ENCODE measurements at regions not wholly inside any gene's neighbourhood (a gene's known extent, or its start where the extent isn't known, plus 50 kb on each side); places are given as distances from the start of the nearest gene placed in this dataset.
"Not testable (repeated sequence)": the region's sequence is repeated elsewhere in the genome, so short reads cannot be mapped to it uniquely, and the experiment has no call there.

- DNase-seq (ENCODE audit: low spot score) = not testable (repeated sequence)
These were observed 55.3 kb downstream of the BBS10 start for GRCh38 chr12:76292891-76293290.

- DNase-seq (ENCODE audit: low spot score) = not testable (repeated sequence)
These were observed 55.9 kb downstream of the BBS10 start for GRCh38 chr12:76292305-76292704.

- DNase-seq (ENCODE audit: low spot score) = no peak
These were observed 57.0 kb downstream of the BBS10 start for GRCh38 chr12:76290963-76291859.

- DNase-seq (ENCODE audit: low spot score) = peak; percentile 40
These were observed 60.0 kb downstream of the BBS10 start for GRCh38 chr12:76288218-76288617.

DNA sequence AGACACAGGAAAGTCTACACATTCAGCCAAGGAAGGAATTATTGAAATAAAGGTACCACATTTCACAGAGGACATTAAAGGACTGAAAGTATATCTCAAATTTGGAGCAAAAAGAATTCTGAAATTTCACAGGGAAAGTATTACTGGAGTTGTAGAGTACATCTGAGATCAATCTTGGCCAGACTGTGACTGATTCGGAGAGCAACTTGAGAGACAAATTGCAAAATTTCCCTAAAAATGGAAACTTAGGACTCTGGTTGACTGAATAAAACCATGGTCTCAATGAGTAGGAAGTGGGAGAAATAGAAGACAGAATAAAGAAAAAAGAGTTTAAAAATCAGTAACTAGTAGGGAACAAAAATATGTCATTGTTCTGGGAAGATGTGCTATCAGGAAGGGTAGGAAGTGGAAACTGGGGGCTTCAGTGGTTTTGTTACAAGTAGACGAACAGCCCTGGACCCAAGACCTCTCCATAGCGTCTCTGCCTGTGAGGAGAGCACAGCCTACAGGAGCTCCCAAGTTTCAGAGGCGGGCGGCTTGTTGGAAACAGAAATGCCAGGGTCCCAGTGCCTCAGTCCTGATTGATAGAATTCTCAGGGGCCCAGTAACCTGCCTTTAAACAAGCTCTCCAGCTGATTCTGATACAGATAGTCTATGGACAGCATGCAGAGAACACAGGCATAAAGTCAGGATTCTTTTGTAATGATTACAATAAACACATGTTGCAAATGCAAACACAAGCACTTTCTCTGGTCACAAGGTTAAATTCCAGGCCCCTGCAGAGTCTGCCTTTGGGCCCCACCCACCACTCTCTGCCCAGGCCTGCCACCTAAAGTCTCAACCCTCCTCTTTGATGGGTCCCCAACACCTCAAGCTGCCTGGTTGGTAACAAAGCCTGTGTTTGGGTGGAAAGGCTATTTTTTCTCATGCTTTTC, 63.1 kb downstream of the BBS10 start:
- DNase-seq (ENCODE audit: low spot score) = no peak

DNA sequence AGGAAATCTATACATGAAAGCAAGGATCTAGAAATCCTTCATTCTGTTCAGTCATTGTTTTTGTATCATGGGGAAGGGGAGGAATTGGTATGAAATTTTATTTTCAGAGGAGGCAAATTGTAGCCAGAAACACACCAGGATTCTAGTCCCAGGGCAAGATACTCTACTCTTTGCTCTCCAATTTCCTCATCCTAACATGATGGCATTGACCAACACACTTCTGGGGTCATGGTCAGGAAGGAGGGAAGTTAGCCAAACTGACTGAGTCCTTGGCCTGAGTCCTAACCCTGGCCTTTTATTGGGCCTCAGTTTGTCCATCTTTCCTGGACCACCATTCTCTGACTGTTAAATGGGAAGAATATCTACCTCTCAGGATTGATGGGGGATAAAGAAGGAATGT, 65.5 kb downstream of the BBS10 start:
- DNase-seq (ENCODE audit: low spot score) = no peak

DNA sequence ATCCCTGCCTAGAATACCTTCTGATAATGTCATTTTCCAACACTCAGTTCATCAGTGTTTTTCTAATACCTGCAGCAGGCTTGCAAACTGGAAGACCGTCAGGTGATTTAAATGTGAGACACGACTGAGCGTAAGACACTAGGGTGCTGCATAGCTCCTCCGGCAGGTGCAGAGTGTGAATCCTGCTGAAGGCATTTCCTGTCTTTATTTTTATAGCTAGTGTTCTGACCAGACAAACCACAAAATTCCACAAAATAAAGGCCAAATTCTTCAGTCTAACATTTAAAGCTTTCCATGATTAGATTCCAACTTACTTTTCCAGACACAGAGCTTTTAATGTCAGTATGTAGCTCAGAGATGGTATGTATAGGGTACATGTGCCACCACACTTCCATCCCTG, 70.7 kb downstream of the BBS10 start:
- peak; percentile 8 for DNase-seq (ENCODE audit: low spot score)

DNA sequence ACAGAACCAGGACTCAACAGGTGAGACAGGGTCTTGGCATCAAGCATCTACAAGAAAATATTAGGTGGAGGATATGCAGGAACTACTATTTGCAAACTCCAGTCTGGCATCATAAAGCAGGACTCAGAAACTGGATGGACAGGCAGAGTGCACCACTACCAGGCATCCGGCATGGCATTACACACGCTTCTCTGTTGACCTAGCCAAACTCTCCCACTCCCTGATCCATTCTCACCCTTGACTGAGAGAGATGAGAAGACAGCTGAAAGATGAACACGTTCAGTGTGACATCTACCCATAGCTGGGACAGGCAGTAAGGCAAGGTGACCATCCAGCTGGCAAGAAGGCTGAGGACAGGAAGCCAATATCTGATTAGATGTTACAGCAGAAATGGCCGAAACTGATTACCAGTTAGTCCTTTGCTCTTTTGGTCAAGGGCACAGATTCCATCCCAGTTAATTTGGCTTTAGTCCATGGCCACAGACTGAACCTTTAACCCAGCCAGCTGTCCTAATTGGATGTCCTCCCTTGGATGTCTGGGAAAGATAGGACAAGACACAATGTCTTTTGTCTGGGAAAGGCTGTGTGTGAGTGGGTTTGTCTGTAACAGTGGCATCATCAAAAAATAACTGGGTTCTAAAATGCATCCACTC, 71.6 kb downstream of the BBS10 start:
- no peak for DNase-seq (ENCODE audit: low spot score)

GRCh38 chr12:76275511-76276093, 72.6 kb downstream of the BBS10 start:
- no peak for DNase-seq (ENCODE audit: low spot score)

- DNase-seq (ENCODE audit: low spot score) = no peak
These were observed 73.7 kb downstream of the BBS10 start for GRCh38 chr12:76274420-76275083.

DNA sequence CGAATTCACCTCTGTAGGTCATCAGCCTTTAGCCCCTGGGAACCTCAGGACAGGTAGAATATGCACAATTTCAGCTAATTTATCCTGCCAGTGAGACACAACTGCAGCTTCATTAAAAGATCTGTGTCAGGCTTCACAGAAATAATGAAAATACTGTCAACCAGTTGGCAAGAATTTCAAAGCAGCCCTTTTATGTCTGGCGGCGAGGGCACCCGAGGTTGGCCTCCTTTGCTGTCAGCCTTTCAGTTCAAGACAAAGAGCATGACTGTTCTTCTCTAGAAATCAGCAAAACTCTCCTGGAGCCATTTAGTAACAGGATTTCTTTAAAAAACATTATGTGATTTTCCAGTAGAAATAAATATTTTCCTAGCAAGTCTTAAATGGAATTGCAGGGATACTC, 75.9 kb downstream of the BBS10 start:
- no peak for DNase-seq (ENCODE audit: low spot score)

- DNase-seq (ENCODE audit: low spot score) = no peak
These were observed 77.4 kb downstream of the BBS10 start for GRCh38 chr12:76270657-76271358.

GRCh38 chr12:76268267-76268666, 79.9 kb downstream of the BBS10 start:
- no peak for DNase-seq (ENCODE audit: low spot score)

DNA sequence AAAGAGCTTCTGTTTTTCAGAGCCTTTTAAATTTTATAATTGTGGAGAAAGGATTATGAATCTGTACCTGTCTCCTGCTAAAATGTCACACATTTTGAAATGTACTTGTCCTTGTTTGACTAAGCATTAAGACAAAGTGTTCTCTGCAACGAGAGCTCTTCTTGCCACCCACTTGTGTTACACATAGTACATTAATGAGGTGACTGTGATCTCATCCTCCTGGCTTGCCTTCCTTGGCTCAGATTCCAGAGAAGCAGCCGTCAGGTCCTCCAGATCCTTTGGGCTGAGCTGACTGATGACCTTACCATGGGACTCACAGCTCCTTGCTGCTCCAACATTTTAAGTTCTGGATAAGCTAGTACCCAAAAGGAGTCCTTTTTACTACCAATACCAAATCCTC, 81.4 kb downstream of the BBS10 start:
- DNase-seq (ENCODE audit: low spot score) = no peak

DNA sequence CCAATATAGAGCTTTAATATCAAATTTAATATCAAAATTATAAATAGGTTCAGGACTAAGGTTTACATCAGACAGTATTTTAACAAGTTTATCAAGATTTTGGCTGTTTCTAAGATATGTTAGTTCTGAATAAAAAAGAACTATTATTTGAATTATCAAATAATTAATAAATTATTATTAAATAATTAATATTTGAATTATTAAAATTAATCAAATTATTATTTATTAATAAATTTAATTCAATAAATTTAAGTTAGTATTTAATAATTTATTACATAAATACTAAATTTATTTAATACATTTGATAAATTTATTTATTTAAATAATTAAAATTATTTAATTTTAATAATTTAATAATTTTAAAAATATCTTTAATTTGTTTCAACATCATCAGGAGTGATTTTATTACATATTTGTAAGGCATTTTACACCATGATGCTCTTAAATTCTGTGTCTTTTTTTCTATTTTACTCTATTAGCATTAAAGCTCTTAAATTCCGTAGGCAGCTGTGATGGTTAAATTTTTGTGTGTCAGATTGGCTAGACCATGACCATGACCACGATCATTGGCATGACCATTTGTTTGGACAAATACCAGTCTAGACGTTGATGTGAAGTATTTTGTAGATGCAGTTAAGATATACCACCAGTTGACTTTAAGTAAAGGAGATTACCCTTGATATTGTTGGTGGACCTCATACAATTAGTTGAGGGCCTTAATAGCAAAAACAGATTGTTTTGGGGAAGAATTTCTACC, 82.6 kb downstream of the BBS10 start:
- no peak for DNase-seq (ENCODE audit: low spot score)

DNA sequence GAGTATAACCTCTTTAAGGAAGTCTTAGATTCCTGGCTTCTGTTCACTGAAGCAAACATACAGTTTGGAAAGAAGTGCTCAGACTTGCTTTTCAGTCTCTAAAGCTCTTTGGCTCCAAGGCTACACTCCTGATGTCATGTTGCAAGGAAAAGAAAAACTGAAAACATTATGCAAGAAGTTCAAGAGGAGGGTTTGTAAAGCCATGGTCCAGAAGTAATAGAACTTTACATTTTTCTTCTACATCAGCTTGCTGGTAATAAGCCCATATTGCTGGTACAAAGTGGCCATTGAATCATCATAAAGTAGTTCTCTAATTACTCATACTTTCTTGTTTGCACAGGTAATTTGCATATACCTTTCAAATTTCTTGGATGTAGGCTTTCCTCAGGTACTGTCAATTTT, 83.6 kb downstream of the BBS10 start:
- no peak for DNase-seq (ENCODE audit: low spot score)

GRCh38 chr12:76263696-76264095, 84.5 kb downstream of the BBS10 start:
- DNase-seq (ENCODE audit: low spot score) = no peak

DNA sequence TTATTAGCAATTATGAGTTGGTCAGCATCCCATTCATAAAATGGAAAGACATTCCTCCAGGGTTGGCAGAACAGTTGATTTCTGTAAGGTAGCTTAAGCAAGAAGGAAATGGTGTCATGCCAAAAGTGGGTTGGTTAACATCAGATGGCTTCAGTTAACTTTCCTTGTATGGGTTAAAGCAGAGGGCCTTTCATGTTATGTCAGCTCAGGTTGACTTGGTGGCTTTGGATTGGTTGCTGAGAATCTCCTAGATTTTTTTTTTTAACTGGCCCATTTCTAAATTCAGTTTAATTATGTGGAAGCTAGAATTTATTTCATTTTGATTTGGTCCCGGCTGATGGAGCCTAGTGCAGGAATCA, 87.8 kb downstream of the BBS10 start:
- no peak for DNase-seq (ENCODE audit: low spot score)

DNA sequence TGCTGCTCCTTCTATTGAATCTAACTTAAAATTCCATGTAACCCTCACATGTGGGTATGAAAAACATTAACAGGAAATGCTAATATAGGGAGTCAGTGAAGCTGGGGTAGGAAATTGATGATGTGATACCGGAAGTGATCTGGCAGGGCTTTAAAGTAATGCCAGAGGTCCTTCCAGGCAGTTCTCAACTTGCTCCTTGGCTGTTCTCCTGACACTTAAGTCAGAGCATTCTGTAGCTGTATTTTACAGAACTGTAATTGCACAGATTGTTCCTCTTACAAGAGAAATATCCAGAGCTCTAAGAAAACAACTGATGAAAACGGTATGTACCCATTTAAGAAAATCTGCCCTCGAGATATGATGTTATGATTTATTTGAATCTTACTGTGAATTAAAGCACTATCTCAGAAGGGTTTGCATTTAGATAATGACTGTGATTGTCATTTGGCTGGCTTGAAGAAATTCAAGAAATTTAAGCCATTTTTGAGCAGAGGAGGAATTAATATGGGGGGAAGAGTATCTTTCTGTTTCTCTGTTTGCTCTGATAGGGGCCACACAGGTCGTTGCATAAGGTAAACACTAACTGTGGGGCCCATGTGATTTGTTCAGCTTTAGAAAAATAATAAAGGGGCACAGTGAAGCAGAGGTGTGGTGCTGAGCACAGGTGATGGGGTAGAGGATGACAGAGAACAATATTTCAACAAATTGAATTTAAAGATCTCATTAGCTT, 88.4 kb downstream of the BBS10 start:
- DNase-seq (ENCODE audit: low spot score) = no peak

Data from SW480 (cell line).